HG03135 (cell line): ENCODE measurements at regions not wholly inside any gene's neighbourhood (a gene's known extent, or its start where the extent isn't known, plus 50 kb on each side); places are given as distances from the start of the nearest gene placed in this dataset.

Experiments
- ATAC-seq: cut with Tn5 transposase; IDR thresholded peaks from one replicate; pipeline ENCODE4 v1.9.1; 2021; ENCODE audit warnings: mild to moderate bottlenecking, moderate library complexity; ENCODE audit not compliant: unreplicated experiment

GRCh38 chr9:18331310-18331684 lies 142.7 kb upstream of the ADAMTSL1 start:
- ATAC-seq, result no peak

GRCh38 chr9:18331808-18332209 lies 142.1 kb upstream of the ADAMTSL1 start:
- no peak for ATAC-seq

GRCh38 chr9:18333157-18333556 lies 140.8 kb upstream of the ADAMTSL1 start:
- no peak for ATAC-seq

- no peak for ATAC-seq
Measured at GRCh38 chr9:18335825-18336224, 138.1 kb upstream of the ADAMTSL1 start.

GRCh38 chr9:18338042-18338441 lies 135.9 kb upstream of the ADAMTSL1 start:
- ATAC-seq, result no peak

- ATAC-seq, result no peak
Measured at GRCh38 chr9:18343784-18344183, 130.2 kb upstream of the ADAMTSL1 start.

- no peak for ATAC-seq
Measured at GRCh38 chr9:18346745-18347144, 127.2 kb upstream of the ADAMTSL1 start.

GRCh38 chr9:18347386-18348082 lies 126.4 kb upstream of the ADAMTSL1 start:
- no peak for ATAC-seq

GRCh38 chr9:18348083-18348475 lies 125.9 kb upstream of the ADAMTSL1 start:
- no peak for ATAC-seq

- ATAC-seq, result no peak
Measured at GRCh38 chr9:18349530-18349929, 124.4 kb upstream of the ADAMTSL1 start.

GRCh38 chr9:18350036-18350435 lies 123.9 kb upstream of the ADAMTSL1 start:
- no peak for ATAC-seq

- ATAC-seq, result no peak
Measured at GRCh38 chr9:18350995-18351595, 122.9 kb upstream of the ADAMTSL1 start.

GRCh38 chr9:18352711-18353110 lies 121.2 kb upstream of the ADAMTSL1 start:
- no peak for ATAC-seq

- no peak for ATAC-seq
Measured at GRCh38 chr9:18353473-18353872, 120.5 kb upstream of the ADAMTSL1 start.

- no peak for ATAC-seq
Measured at GRCh38 chr9:18357321-18357720, 116.6 kb upstream of the ADAMTSL1 start.

GRCh38 chr9:18358325-18358724 lies 115.6 kb upstream of the ADAMTSL1 start:
- no peak for ATAC-seq

GRCh38 chr9:18359335-18359734 lies 114.6 kb upstream of the ADAMTSL1 start:
- ATAC-seq, result no peak

GRCh38 chr9:18360005-18360404 lies 113.9 kb upstream of the ADAMTSL1 start:
- no peak for ATAC-seq

GRCh38 chr9:18361646-18362045 lies 112.3 kb upstream of the ADAMTSL1 start:
- ATAC-seq, result no peak

GRCh38 chr9:18362166-18362565 lies 111.8 kb upstream of the ADAMTSL1 start:
- ATAC-seq, result no peak

GRCh38 chr9:18362901-18363685 lies 110.9 kb upstream of the ADAMTSL1 start:
- ATAC-seq, result no peak

- no peak for ATAC-seq
Measured at GRCh38 chr9:18365651-18366050, 108.3 kb upstream of the ADAMTSL1 start.
